ENCODE measurements at regions not wholly inside any gene's neighbourhood (a gene's known extent, or its start where the extent isn't known, plus 50 kb on each side); places are given as distances from the start of the nearest gene placed in this dataset.

GRCh38 chr10:61545170-61545569, 92.0 kb upstream of the TMEM26 start:
- H4K5ac ChIP-seq (ENCODE audit: insufficient read length, low read depth, low read length) = no peak overlapping the region
- H3K56ac ChIP-seq (replicated peaks; ENCODE audit: insufficient read length, low read depth, low read length) = no peak overlapping the region
- no peak overlapping the region for H4K91ac ChIP-seq (replicated peaks; ENCODE audit: insufficient read length, low read length)
- no peaks in the 10 kb centered on the region for H3K9me3 ChIP-seq (ENCODE audit: insufficient read depth in 2 of 2, low read depth in 1 of 2, low read length in 1 of 2)
- H2BK15ac ChIP-seq (ENCODE audit: low read length) = no peak overlapping the region
- H3K14ac ChIP-seq (ENCODE audit: insufficient read length) = no peak overlapping the region
- H3K27me3 ChIP-seq (replicated peaks in 1 of 4; ENCODE audit: control insufficient read depth in 3 of 4, extremely low read depth in 1 of 4, insufficient read depth in 3 of 4, low read length in 3 of 4) = no peaks in the 10 kb centered on the region
- no peak overlapping the region for H2BK120ac ChIP-seq (replicated peaks; ENCODE audit: low read depth, low read length)
- FAIRE-seq (no peak), DNase-seq (ENCODE audit: low read depth in 1 of 2, low spot score in 2 of 2) (no peak)
- H2AK5ac ChIP-seq (ENCODE audit: low read depth, low read length) = no peak overlapping the region
- H3K4ac ChIP-seq (replicated peaks; ENCODE audit: insufficient read length, low read depth, low read length) = no peak overlapping the region
- no peaks in the 10 kb centered on the region for H4K20me1 ChIP-seq (replicated peaks in 1 of 2; ENCODE audit: control insufficient read depth in 1 of 2, insufficient read depth in 2 of 2, low read length in 2 of 2)
- no peak overlapping the region for H2BK20ac ChIP-seq (ENCODE audit: low read length)
- no peaks in the 10 kb centered on the region for H3K79me2 ChIP-seq (ENCODE audit: control insufficient read depth in 1 of 2, insufficient read depth in 2 of 2, low read length in 2 of 2)
- no peak overlapping the region for H2AFZ ChIP-seq (ENCODE audit: low read length)
- no peak overlapping the region for H3K4me3 ChIP-seq (ENCODE audit: extremely low read depth in 1 of 4, insufficient read depth in 2 of 4, low read depth in 3 of 4, low read length in 4 of 4)
- no peak overlapping the region for H3K4me2 ChIP-seq (ENCODE audit: insufficient read depth in 1 of 2, low read depth in 2 of 2, low read length in 2 of 2)
- H3K23me2 ChIP-seq (ENCODE audit: low read depth, low read length) = no peaks in the 10 kb centered on the region
- H2BK5ac ChIP-seq (ENCODE audit: low read depth, low read length) = no peak overlapping the region
- H3K27ac ChIP-seq (ENCODE audit: low read depth, low read length) = no peak overlapping the region
- no peak overlapping the region for H2BK12ac ChIP-seq (ENCODE audit: low read depth, low read length)
- H3K36me3 ChIP-seq (ENCODE audit: control insufficient read depth in 2 of 4, insufficient read depth in 4 of 4, low read length in 3 of 4) = no peaks in the 10 kb centered on the region
- CTCF ChIA-PET (ENCODE audit: partially characterized antibody) = interaction anchor here (0.6 kb wide), 1 partner anchor 536 kb away, joined by 5 read pairs; no protein-coding TSS in a partner anchor
- no peaks in the 10 kb centered on the region for H3K79me1 ChIP-seq (ENCODE audit: low read depth, low read length)
- H3K23ac ChIP-seq (ENCODE audit: insufficient read length) = no peak overlapping the region
- H4K8ac ChIP-seq (ENCODE audit: extremely low read depth, insufficient read depth, low read length) = no peak overlapping the region
- POLR2A ChIA-PET (ENCODE audit: partially characterized antibody) = no interaction called here
- no peak overlapping the region for H3K18ac ChIP-seq (ENCODE audit: extremely low read depth, low read length)
- H3K9ac ChIP-seq (replicated peaks in 1 of 4; ENCODE audit: extremely low read depth in 1 of 4, low read depth in 3 of 4, low read length in 3 of 4) = no peak overlapping the region
- no peaks in the 10 kb centered on the region for H3K4me1 ChIP-seq (replicated peaks in 1 of 4; ENCODE audit: control insufficient read depth in 3 of 4, insufficient read depth in 4 of 4, low read length in 3 of 4)
- WGBS, 2 experiments (ENCODE audit: extremely low coverage in 1 of 2, insufficient coverage in 1 of 2, insufficient read length in 1 of 2, insufficient replicate concordance in 2 of 2, low coverage in 1 of 2, low lambda C conversion rate in 2 of 2, missing lambda C conversion rate in 1 of 2) = 92% methylated on average over 1 of the region's 1 CpG; no CpG with 5 or more reads in 1 of the 2 experiments
- TF ChIP-seq SIRT6 (IDR thresholded peaks at IDR 0.05; ENCODE audit: low read length) (no peak), RXRA (IDR thresholded peaks at IDR 0.05; ENCODE audit: insufficient read depth, low read depth, low read length) (no peak), EZH2 (IDR thresholded peaks at IDR 0.05; ENCODE audit: low read depth, low read length, severe bottlenecking) (no peak), SAP30 (IDR thresholded peaks at IDR 0.05; ENCODE audit: insufficient read depth, insufficient replicate concordance, low read length) (no peak), ZNF274 (IDR thresholded peaks at IDR 0.05; ENCODE audit: borderline replicate concordance, extremely low read depth, low read length) (no peak), TEAD4 (IDR thresholded peaks at IDR 0.05; ENCODE audit: low read depth, low read length) (no peak), CEBPB (IDR thresholded peaks at IDR 0.05; ENCODE audit: low read depth, low read length) (no peak), TAF1 (IDR thresholded peaks at IDR 0.05; ENCODE audit: low read depth, low read length) (no peak), MAFK (IDR thresholded peaks at IDR 0.05; ENCODE audit: low read depth, low read length) (no peak), CHD2 (IDR thresholded peaks at IDR 0.05; ENCODE audit: low read length) (no peak), HDAC6 (IDR thresholded peaks at IDR 0.05; ENCODE audit: low read depth, low read length) (no peak), USF2 (IDR thresholded peaks at IDR 0.05; ENCODE audit: low read length) (no peak), SIN3A (conservative IDR thresholded peaks at IDR 0.05 in 1 of 2, IDR thresholded peaks at IDR 0.05 in 1 of 2; ENCODE audit: low read depth in 1 of 2, low read length in 2 of 2) (no peak), ASH2L (IDR thresholded peaks at IDR 0.05; ENCODE audit: low read length) (no peak)

All from H1 (cell line).